ENCODE measurements at regions not wholly inside any gene's neighbourhood (a gene's known extent, or its start where the extent isn't known, plus 50 kb on each side); places are given as distances from the start of the nearest gene placed in this dataset.
"Not testable (repeated sequence)": the region's sequence is repeated elsewhere in the genome, so short reads cannot be mapped to it uniquely, and the experiment has no call there.

- DNase-seq (ENCODE audit: low read depth in 2 of 2): no peak
Measured at GRCh38 chr10:2790396-2791188, 276.8 kb upstream of the PFKP start.

GRCh38 chr10:2786251-2786650 lies 281.1 kb upstream of the PFKP start:
- no peak for DNase-seq (ENCODE audit: low read depth in 2 of 2)

GRCh38 chr10:2784766-2785165 lies 282.6 kb upstream of the PFKP start:
- DNase-seq (ENCODE audit: low read depth in 2 of 2): no peak

- DNase-seq (ENCODE audit: low read depth in 2 of 2): no peak
Measured at GRCh38 chr10:2782950-2783349, 284.4 kb upstream of the PFKP start.

GRCh38 chr10:2782265-2782664 lies 285.1 kb upstream of the PFKP start:
- no peak for DNase-seq (ENCODE audit: low read depth in 2 of 2)

GRCh38 chr10:2777666-2778355 lies 289.5 kb upstream of the PFKP start:
- DNase-seq (ENCODE audit: low read depth in 2 of 2): no peak

- no peak for DNase-seq (ENCODE audit: low read depth in 2 of 2)
Measured at GRCh38 chr10:2772816-2773631, 294.3 kb upstream of the PFKP start.

- no peak for DNase-seq (ENCODE audit: low read depth in 2 of 2)
Measured at GRCh38 chr10:2772135-2772534, 295.2 kb upstream of the PFKP start.

- not testable (repeated sequence) for DNase-seq (ENCODE audit: low read depth in 2 of 2)
Measured at GRCh38 chr10:2767293-2767692, 300.1 kb upstream of the PFKP start.

GRCh38 chr10:2761971-2762370 lies 305.4 kb upstream of the PFKP start:
- DNase-seq (ENCODE audit: low read depth in 2 of 2): no peak

- DNase-seq (ENCODE audit: low read depth in 2 of 2): no peak
Measured at GRCh38 chr10:2761311-2761710, 306.0 kb upstream of the PFKP start.

- DNase-seq (ENCODE audit: low read depth in 2 of 2): no peak
Measured at GRCh38 chr10:2760736-2761135, 306.6 kb upstream of the PFKP start.

GRCh38 chr10:2759233-2759632 lies 308.1 kb upstream of the PFKP start:
- no peak for DNase-seq (ENCODE audit: low read depth in 2 of 2)

GRCh38 chr10:2754943-2755342 lies 312.4 kb upstream of the PFKP start:
- DNase-seq (ENCODE audit: low read depth in 2 of 2): no peak

GRCh38 chr10:2748287-2748686 lies 319.1 kb upstream of the PFKP start:
- no peak for DNase-seq (ENCODE audit: low read depth in 2 of 2)

- DNase-seq (ENCODE audit: low read depth in 2 of 2): no peak
Measured at GRCh38 chr10:2746638-2747037, 320.7 kb upstream of the PFKP start.

- DNase-seq (ENCODE audit: low read depth in 2 of 2): no peak
Measured at GRCh38 chr10:2745666-2746065, 321.7 kb upstream of the PFKP start.

GRCh38 chr10:2744547-2745200 lies 322.7 kb upstream of the PFKP start:
- no peak for DNase-seq (ENCODE audit: low read depth in 2 of 2)

- DNase-seq (ENCODE audit: low read depth in 2 of 2): no peak
Measured at GRCh38 chr10:2734603-2735002, 332.7 kb upstream of the PFKP start.

- no peak for DNase-seq (ENCODE audit: low read depth in 2 of 2)
Measured at GRCh38 chr10:2733278-2733963, 333.9 kb upstream of the PFKP start.

- DNase-seq (ENCODE audit: low read depth in 2 of 2): no peak
Measured at GRCh38 chr10:2731940-2732339, 335.4 kb upstream of the PFKP start.

Measured in stimulated activated CD8-positive, alpha-beta memory T cell treated with anti-CD3 and anti-CD28 coated beads, Interleukin-2, amount 100 ng/mL, for 1 hour (primary cell).